Natural killer cell treated with Interleukin-12 subunit alpha and Interleukin-12 subunit beta and Interleukin-15 and Interleukin-18, amount 100 ng/mL, for 72 hours (primary cell): ENCODE measurements at regions not wholly inside any gene's neighbourhood (a gene's known extent, or its start where the extent isn't known, plus 50 kb on each side); places are given as distances from the start of the nearest gene placed in this dataset.
"Not testable (repeated sequence)": the region's sequence is repeated elsewhere in the genome, so short reads cannot be mapped to it uniquely, and the experiment has no call there.

Source experiments
- ATAC-seq, 2 donors: fragments of 150-1000 bp; cut with Tn5 transposase in 1 of 2; sonication (Bioruptor Pico), chemical (Tn5 transposase) in 1 of 2; 2 replicates each; pipeline ENCODE4 v1.10.0; 2021
- DNase-seq: peaks from one replicate; pipeline ENCODE4 v3.0.0; 2022; ENCODE audit warnings: low spot score
- H3K27ac Mint-ChIP-seq, 2 donors: 1 replicate in 1 of 2; 2 replicates in 1 of 2; pipeline ENCODE4 v1.8.0; 2022; ENCODE audit warnings: mixed read lengths in 2 of 2, mild to moderate bottlenecking in 1 of 2, moderate library complexity in 1 of 2
- H3K27me3 Mint-ChIP-seq, 2 donors: 1 replicate in 1 of 2; 2 replicates in 1 of 2; pipeline ENCODE4 v1.8.0; 2022; ENCODE audit warnings: mixed read lengths in 2 of 2
- H3K36me3 Mint-ChIP-seq: one replicate; pipeline ENCODE4 v1.8.0; 2022; ENCODE audit warnings: mixed read lengths
- H3K4me1 Mint-ChIP-seq, 2 donors: 1 replicate in 1 of 2; 2 replicates in 1 of 2; pipeline ENCODE4 v1.8.0; 2022; ENCODE audit warnings: low read depth in 2 of 2, mixed read lengths in 2 of 2, mild to moderate bottlenecking in 1 of 2
- H3K4me3 Mint-ChIP-seq: one replicate; pipeline ENCODE4 v1.8.0; 2022; ENCODE audit warnings: mixed read lengths
- H3K9me3 Mint-ChIP-seq: 2 replicates; pipeline ENCODE4 v1.8.0; 2022; ENCODE audit warnings: mixed read lengths

DNA sequence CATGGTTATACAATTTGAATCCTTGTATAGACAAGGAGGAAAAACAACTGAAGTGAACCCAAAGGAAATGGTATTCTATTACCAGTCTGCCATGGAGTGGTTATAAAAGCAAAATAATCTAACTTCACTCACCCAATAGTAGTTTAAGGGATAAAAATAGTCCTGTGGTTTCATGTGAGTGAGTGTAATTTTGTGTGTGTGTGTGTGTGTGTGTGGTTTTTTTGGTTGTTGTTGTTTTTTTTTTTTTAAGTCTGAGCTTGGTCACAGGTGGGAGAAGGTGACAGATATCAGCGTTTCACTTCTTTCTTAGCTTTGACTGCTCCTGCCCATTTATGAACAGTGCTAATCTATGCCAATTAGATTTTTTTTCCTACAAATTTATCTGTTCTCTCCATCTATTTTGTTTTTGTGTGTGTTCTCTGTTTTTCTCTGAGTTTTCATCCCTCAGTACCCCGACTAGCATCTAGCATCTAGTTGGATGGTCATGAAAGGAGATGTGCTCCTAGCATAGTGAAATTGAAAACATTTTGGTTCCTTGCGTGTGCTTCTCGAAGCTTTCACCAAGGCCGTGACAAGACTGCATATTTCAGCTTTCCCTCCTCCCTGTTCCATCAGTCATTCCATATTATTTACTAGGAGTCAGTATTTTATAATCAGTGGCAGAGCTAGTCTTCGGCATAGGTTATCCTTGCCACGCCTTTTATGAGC, 200.1 kb upstream of the DTNA start:
- Mint-ChIP-seq H3K27me3 (no peaks in the 10 kb centered on the region), H3K4me3 (no peak overlapping the region), H3K9me3 (peaks cover 4% of the 10 kb centered on the region), H3K36me3 (peaks cover 4% of the 10 kb centered on the region), H3K27ac (no peak overlapping the region), H3K4me1 (no peaks in the 10 kb centered on the region)
- no peak for ATAC-seq
- DNase-seq, result no peak

DNA sequence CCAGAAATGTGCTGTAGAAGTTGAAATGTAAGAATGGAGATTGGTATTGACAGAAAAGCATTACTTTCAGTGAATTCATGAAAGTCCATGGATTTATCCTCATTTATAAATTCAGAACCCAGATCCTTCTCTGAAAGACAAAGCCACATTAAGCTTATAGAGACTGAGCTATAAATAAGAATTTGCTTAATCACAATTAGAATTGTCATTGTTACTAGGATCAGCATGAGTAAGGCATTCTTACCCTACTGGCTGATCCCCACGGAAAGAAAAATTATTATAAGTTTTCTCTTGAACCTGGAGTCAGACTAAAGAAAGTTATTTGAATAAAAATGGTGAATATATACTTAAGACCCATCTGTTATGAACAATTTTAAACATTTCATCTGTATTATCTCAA, 199.2 kb upstream of the DTNA start:
- Mint-ChIP-seq H3K36me3 (peaks cover 6% of the 10 kb centered on the region), H3K9me3 (peaks cover 7% of the 10 kb centered on the region), H3K27ac (no peak overlapping the region), H3K4me1 (no peaks in the 10 kb centered on the region), H3K27me3 (no peaks in the 10 kb centered on the region), H3K4me3 (no peak overlapping the region)
- ATAC-seq (no peak), DNase-seq (no peak)

DNA sequence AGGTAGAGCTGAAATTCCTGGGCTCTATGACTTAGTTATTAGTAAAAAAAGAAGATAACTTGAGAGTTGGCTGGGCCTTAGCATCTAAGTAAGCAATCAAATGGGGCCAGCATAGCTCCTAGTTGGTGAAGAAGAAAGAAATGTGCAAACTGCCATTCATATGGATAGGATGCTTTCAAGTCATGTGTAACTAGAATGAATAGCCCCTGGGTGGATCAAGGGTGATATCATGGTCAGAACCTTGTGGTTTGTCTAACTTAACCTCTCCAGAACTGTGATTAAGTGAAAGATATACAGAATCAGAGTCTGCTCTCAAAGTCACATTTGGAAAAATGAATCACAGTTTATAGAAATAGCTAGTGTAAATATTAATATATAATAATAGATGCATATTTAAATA, 198.7 kb upstream of the DTNA start:
- no peak overlapping the region for H3K27ac Mint-ChIP-seq
- no peaks in the 10 kb centered on the region for H3K4me1 Mint-ChIP-seq
- peaks cover 6% of the 10 kb centered on the region for H3K36me3 Mint-ChIP-seq

DNA sequence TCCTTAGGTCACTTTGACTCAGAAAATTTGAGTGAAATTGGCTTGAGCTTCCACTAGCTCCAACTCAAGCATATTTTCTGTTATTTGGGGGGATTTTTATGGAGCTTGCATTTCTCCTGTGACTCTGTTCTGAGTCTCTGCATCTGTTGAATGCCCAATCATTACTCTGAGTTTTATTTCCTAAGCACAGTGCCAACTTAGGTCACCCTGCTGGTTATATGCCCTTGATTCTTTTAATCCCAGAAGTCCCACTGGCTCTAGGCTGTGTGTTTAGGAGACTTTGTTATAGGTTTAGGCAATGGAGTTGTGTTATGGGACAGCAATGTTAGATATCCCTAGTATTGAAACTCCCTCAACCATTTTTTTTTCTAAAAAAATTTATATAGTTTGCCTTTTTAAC, 198.2 kb upstream of the DTNA start:
- Mint-ChIP-seq H3K27ac (no peak overlapping the region), H3K4me3 (no peak overlapping the region), H3K27me3 (no peaks in the 10 kb centered on the region), H3K9me3 (peaks cover 12% of the 10 kb centered on the region), H3K4me1 (no peaks in the 10 kb centered on the region), H3K36me3 (peaks cover 6% of the 10 kb centered on the region)
- no peak for DNase-seq
- no peak for ATAC-seq

More for the DNA sequence above, 198.7 kb upstream of the DTNA start:
- ATAC-seq (no peak), DNase-seq (no peak)
- H3K27me3 Mint-ChIP-seq, result no peaks in the 10 kb centered on the region
- H3K4me3 Mint-ChIP-seq, result no peak overlapping the region
- H3K9me3 Mint-ChIP-seq, result peaks cover 10% of the 10 kb centered on the region

DNA sequence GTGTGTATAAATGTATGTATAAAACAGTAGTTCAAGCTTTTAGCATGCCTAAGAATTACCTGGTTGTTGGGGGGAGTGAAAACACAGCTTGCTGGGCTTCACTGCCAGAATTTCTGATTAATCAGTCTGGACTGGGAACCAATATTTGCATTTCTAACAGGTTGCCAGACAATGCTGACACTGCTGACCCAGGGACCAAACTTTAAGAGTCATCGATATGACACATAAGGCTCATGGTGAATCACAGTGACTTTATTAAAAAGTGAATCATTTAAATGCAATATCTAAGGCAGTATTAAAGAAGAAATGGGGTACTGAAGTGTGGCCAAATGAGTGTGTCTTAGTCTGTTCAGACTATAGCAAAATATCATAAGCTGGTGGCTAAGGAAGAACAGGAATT, 195.9 kb upstream of the DTNA start:
- Mint-ChIP-seq H3K36me3 (peaks cover 6% of the 10 kb centered on the region), H3K4me3 (no peak overlapping the region), H3K4me1 (no peaks in the 10 kb centered on the region), H3K27ac (no peak overlapping the region), H3K9me3 (peaks cover 16% of the 10 kb centered on the region), H3K27me3 (no peaks in the 10 kb centered on the region)
- DNase-seq, result no peak
- ATAC-seq, result no peak

DNA sequence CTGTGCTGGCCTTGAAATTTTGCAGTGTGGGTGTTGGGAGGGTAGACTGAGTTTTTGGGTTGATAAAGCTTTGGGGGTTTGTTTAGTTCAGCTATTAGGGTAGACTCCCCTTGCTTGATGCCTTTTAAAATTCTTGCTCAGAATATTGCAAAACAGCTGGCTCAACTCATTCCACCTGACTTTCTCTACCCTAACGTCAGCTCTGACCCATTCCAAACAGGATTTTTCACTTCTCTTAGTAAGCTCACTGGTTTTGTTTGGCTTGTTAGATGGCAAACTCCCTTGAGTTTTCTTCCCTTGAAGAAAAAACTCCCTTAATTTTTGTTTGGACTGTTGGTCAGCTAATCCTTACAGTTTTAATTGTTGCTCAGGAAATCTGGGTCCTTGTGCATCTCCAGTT, 195.1 kb upstream of the DTNA start:
- Mint-ChIP-seq H3K9me3 (peaks cover 16% of the 10 kb centered on the region), H3K27ac (no peak overlapping the region), H3K36me3 (peaks cover 6% of the 10 kb centered on the region), H3K4me1 (no peaks in the 10 kb centered on the region), H3K4me3 (no peak overlapping the region), H3K27me3 (no peaks in the 10 kb centered on the region)
- ATAC-seq, result no peak
- no peak for DNase-seq

DNA sequence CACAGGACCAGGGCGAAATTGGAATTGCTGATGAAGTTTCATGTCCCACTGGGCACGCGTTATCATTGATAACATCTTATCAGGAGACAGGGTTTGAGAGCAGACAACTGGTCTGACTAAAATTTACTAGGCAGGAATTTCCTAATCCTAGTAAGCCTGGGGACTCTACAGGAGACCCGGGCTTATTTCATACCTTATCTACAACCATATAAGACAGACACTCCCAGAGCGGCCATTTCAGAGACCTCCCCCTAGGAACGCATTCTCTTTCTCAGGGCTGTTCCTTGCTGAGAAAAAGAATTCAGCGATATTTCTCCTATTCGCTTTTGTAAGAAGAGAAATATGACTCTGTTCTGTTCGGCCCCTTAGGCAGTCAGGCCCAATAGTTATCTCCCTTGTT, 193.7 kb upstream of the DTNA start:
- not testable (repeated sequence) for H3K36me3 Mint-ChIP-seq, H3K4me1 Mint-ChIP-seq, H3K27ac Mint-ChIP-seq, DNase-seq, ATAC-seq, H3K4me3 Mint-ChIP-seq, H3K27me3 Mint-ChIP-seq
- peaks cover 21% of the 10 kb centered on the region for H3K9me3 Mint-ChIP-seq

DNA sequence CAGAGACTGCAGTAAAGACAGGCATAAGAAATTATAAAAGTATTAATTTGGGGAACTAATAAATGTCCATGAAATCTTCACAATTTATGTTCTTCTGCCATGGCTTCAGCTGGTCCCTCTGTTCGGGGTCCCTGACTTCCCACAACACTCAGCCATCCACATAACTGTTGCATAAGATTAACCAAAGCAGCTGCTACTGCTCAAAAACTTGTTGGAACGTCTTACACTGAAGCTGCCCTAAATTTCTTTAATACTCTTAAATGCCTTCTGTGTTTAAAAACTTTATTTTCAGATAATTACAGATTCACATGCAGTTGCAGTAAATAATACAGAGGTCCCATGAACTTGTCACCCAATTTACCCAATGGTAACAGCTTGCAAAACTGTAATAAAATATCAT, 193.1 kb upstream of the DTNA start:
- not testable (repeated sequence) for DNase-seq, H3K4me3 Mint-ChIP-seq, H3K27ac Mint-ChIP-seq, H3K4me1 Mint-ChIP-seq, ATAC-seq, H3K27me3 Mint-ChIP-seq, H3K36me3 Mint-ChIP-seq
- H3K9me3 Mint-ChIP-seq, result peaks cover 25% of the 10 kb centered on the region

DNA sequence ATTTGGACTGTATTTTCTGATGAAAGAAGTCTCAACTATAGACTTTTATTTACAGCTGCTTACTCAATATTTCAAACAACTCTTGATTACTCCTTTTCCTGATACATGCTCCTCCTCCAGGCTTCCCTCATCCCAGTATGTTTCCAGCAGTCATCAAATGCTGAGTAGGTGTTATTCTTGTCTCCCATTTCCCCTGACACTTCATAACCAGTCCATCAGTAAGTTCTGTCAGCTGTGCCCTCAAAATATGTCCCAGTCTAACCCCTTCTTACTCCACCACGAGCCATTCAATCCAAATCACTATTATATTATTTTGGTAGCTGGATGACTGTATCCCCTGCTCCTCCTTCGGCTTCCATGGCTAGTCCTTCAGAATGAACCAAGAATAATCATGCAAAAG, 189.1 kb upstream of the DTNA start:
- Mint-ChIP-seq H3K36me3 (no peaks in the 10 kb centered on the region), H3K4me1 (no peaks in the 10 kb centered on the region), H3K4me3 (no peak overlapping the region), H3K9me3 (peaks cover 16% of the 10 kb centered on the region), H3K27ac (no peak overlapping the region), H3K27me3 (no peaks in the 10 kb centered on the region)
- no peak for DNase-seq
- ATAC-seq, result no peak

DNA sequence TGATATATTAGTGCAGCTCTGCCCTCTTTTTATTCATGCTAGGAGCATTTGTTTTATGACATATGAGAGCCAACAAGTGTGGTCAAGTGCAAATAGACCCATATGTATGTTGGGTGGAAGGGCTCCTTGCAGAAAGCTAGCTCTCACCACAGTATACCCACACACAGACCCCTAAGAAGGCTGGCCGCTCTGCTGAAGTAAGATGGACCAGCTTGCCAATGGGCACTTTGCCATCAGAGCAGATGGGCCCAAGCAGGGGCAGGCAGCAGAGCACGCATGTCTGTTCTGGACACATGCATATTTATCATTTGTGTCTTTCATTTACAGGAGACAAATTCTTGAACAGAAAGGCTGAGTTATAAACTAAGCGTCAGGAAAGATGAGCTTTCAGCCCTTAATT, 187.5 kb upstream of the DTNA start:
- H3K27me3 Mint-ChIP-seq, result no peaks in the 10 kb centered on the region
- no peak overlapping the region for H3K27ac Mint-ChIP-seq
- no peak for ATAC-seq
- no peaks in the 10 kb centered on the region for H3K4me1 Mint-ChIP-seq
- DNase-seq, result no peak
- H3K4me3 Mint-ChIP-seq, result no peak overlapping the region
- H3K9me3 Mint-ChIP-seq, result peaks cover 16% of the 10 kb centered on the region
- no peaks in the 10 kb centered on the region for H3K36me3 Mint-ChIP-seq

DNA sequence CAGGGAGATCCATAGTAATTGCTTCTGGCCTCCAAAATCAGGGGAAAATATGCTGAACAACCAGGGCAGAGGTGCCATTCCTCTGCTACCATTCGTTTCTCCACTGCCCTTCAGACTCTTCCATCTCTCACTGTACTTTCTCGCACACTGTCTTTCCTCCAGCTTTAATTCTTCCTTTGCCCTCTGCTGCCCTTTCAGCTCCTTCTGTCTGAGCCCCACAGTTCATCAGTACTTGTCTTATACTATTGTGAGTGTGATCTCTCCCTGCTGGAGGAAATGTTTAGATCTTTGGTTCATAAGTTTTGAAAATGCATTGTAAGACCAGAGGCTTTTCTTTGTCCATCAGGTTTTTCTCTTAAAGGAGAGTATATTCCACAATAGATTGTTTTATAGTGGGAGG, 184.9 kb upstream of the DTNA start:
- no peak for ATAC-seq
- Mint-ChIP-seq H3K4me3 (no peak overlapping the region), H3K36me3 (no peaks in the 10 kb centered on the region), H3K27me3 (no peaks in the 10 kb centered on the region), H3K4me1 (no peaks in the 10 kb centered on the region), H3K9me3 (peaks cover 12% of the 10 kb centered on the region), H3K27ac (no peak overlapping the region)
- DNase-seq, result no peak

DNA sequence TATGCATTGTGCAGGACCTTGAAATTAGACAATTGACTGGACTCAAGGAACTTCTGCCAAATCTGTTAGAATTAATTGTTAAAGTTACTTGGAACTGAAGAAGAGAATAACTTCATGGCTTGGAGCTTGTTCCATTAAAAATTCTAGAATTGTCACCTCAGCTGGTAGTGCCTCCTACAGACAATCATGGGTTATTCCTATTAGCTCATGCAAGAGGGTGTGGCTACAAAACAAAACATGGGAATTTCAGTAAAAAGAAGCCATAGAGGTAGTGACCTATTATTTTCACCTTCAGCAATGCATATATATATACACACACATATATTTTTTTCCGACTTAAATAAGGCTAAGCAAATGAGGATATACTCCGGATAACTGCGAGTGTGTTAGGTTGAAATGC, 181.9 kb upstream of the DTNA start:
- no peak overlapping the region for H3K4me3 Mint-ChIP-seq
- no peaks in the 10 kb centered on the region for H3K4me1 Mint-ChIP-seq
- peaks cover 3% of the 10 kb centered on the region for H3K9me3 Mint-ChIP-seq
- ATAC-seq (no peak), DNase-seq (no peak)
- H3K27ac Mint-ChIP-seq, result no peak overlapping the region
- no peaks in the 10 kb centered on the region for H3K36me3 Mint-ChIP-seq
- H3K27me3 Mint-ChIP-seq, result no peaks in the 10 kb centered on the region

DNA sequence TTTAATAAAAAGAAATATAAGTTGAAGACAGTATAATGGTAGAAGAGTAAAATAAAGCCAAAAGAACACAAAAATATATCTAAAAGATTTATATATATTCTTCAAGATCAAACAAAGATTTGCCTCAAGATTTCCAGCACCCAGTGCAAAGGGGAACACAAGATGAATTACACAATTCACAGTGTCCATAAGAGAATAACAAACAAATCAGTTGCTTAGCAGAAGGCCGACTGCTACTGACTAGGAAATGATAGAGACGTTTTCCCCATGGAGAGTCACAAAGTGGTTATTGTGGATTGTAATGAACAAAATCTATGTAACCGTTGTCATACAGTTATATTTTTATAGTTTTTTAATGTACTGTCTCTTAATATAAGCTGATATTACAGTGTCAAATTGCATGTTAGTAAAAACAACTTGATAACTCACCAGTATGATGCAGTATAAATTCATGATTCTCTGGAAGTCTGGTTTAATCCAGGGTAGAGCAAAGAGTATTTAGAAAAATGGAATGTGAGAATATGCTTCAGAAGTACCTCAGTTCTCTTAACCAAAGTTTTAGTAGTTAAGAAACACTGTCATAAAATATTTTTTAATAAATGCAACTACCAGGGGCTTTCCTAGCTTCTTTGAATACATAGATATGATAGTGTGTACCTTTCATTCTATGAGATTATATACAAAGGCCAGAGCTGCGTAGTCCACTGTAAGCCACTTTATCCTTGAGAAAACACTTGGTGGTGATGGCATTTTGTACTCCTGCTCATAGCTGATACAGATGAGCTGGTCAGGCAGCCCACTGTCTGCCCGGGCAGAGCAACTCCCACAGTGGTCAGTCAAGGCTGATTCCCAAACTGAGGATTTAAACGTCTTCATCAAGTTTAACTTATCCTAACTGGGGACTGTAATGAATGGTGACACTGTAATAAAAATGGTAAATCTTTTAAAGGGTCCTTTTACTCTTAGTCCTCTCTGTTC, 180.5 kb upstream of the DTNA start:
- H3K4me3 Mint-ChIP-seq, result no peak overlapping the region
- no peaks in the 10 kb centered on the region for H3K4me1 Mint-ChIP-seq
- no peaks in the 10 kb centered on the region for H3K36me3 Mint-ChIP-seq
- no peaks in the 10 kb centered on the region for H3K27me3 Mint-ChIP-seq
- no peak for ATAC-seq
- no peak for DNase-seq
- peaks cover 3% of the 10 kb centered on the region for H3K9me3 Mint-ChIP-seq
- no peak overlapping the region for H3K27ac Mint-ChIP-seq

DNA sequence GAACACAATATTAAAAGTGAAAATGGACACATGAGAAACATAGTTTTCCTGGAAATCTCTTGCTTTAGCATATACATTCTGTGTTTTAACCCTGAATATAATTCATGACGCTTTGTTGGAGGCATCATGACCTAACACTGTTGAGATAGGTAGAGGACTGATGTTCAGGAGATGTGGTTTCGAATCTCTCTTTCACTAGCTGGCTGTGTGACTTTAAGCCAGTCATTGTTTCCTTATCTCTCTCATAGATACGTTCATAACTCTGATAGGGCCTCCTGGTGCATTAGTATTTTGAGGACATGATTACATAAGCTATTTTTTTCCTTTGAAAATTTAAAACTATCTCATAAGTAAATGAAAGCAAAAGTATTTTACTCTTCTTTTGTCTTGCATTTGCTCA, 179.0 kb upstream of the DTNA start:
- DNase-seq (no peak), ATAC-seq (no peak)
- Mint-ChIP-seq H3K4me1 (no peaks in the 10 kb centered on the region), H3K36me3 (no peaks in the 10 kb centered on the region), H3K4me3 (no peak overlapping the region), H3K27me3 (no peaks in the 10 kb centered on the region), H3K9me3 (peaks cover 3% of the 10 kb centered on the region), H3K27ac (no peak overlapping the region)
